ENCODE measurements at regions not wholly inside any gene's neighbourhood (a gene's known extent, or its start where the extent isn't known, plus 50 kb on each side); places are given as distances from the start of the nearest gene placed in this dataset.

GRCh38 chr2:16566701-16567100 lies 98.9 kb downstream of the CYRIA start:
- no peak for DNase-seq (ENCODE audit: extremely low read depth in 1 of 2, low read depth in 1 of 2)

GRCh38 chr2:16565481-16565880 lies 100.2 kb downstream of the CYRIA start:
- DNase-seq (ENCODE audit: extremely low read depth in 1 of 2, low read depth in 1 of 2), result no peak

GRCh38 chr2:16561676-16562075 lies 104.0 kb downstream of the CYRIA start:
- DNase-seq (ENCODE audit: extremely low read depth in 1 of 2, low read depth in 1 of 2), result no peak

DNA sequence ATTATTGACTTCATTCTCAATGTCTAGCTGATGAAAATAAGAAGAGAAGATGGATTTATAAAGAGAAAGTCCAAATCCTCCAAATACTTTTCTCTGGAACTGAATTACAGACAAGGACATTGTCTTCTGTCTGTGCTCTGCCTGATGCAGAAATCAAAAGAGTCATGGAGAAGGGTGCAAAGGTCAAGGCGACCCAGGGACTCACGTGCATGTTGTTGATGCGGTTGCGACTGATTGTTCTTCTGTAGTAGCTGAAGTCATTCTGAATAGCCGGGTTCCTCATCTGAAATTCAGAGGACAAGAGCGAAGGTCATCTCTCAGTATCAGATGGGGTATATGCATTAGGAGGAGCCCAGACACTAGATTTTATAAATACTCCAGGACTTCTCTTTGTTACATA lies 104.4 kb downstream of the CYRIA start:
- no peak for DNase-seq (ENCODE audit: extremely low read depth in 1 of 2, low read depth in 1 of 2)

- DNase-seq (ENCODE audit: extremely low read depth in 1 of 2, low read depth in 1 of 2), result no peak
Measured at GRCh38 chr2:16559278-16560067, 106.2 kb downstream of the CYRIA start.

DNA sequence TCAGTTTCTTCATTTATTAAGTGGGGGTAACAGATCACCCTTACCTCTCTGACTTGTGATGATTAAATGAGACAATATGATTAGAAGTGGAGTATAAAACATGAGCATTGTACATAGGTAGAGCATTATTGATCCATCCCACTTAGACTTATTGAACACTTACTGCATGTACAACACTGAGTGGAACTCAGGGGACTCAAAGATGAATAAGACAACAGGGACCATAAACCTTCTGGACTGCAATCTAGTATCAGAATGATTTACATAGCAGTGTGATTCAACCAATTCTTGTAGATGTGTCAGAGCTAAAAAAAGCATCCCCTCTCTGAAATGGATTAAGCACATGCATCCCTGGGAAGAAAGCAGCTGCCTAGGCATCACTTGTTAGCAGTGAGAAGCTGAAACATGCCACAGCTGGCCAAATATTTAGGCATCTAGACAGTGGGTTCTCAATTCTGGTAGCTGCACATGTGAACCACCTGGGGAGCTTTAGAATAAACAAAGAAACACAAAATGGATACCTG lies 111.5 kb downstream of the CYRIA start:
- DNase-seq (ENCODE audit: extremely low read depth in 1 of 2, low read depth in 1 of 2), result no peak

DNA sequence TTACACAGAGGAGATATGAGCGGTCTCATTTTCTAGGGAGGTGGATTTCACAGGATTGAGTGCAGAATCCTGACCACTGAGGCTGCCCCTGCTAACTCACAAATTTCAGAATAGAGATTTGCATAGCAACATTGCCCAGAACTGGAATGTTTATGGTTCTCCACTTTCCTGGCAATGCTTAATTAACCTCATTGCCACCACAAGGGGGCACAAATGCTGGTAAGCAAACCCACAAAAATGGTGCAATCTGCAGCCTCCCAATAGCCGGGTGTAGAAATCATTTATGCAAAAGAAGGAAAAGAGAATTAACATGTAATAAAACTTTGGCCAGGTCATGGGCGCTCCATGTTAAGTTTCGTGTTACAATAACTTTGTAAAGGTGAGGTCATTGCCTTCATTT lies 112.4 kb downstream of the CYRIA start:
- DNase-seq (ENCODE audit: extremely low read depth in 1 of 2, low read depth in 1 of 2), result no peak

GRCh38 chr2:16552202-16552601 lies 113.4 kb downstream of the CYRIA start:
- no peak for DNase-seq (ENCODE audit: extremely low read depth in 1 of 2, low read depth in 1 of 2)

- no peak for DNase-seq (ENCODE audit: extremely low read depth in 1 of 2, low read depth in 1 of 2)
Measured at GRCh38 chr2:16548036-16548435, 117.6 kb downstream of the CYRIA start.

DNA sequence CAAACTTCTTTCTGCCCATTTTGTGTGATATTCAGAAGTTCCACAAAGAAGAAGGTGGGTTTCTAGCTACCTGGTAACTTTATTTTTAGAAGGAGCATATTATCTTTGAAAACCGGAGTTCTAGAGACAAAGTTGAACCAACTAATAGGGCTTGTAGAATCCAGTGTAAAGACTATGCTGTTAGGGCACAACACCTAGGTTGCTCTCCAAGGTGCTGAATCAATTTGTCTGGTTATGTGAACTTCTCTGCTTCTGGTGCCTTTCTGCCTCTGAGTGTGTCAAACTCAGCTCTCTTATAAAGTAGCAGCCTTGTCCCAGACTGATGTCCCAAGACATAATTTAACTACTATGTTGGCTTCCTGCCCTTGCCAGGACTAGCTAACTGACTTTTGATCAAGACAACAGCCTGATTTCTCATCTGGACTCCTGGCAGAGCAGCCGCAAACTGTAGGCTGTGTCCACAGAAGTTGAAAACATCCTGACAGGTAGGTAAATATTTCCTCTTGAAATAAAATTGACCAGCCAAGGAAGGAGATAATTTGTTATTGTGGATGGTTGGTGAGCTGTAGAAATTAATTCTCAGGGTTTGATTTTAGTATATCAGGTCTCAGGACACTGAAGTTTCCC lies 119.4 kb downstream of the CYRIA start:
- DNase-seq (ENCODE audit: extremely low read depth in 1 of 2, low read depth in 1 of 2), result no peak

GRCh38 chr2:16538707-16539106 lies 126.9 kb downstream of the CYRIA start:
- DNase-seq (ENCODE audit: extremely low read depth in 1 of 2, low read depth in 1 of 2), result no peak

GRCh38 chr2:16537347-16537746 lies 128.3 kb downstream of the CYRIA start:
- no peak for DNase-seq (ENCODE audit: extremely low read depth in 1 of 2, low read depth in 1 of 2)

DNA sequence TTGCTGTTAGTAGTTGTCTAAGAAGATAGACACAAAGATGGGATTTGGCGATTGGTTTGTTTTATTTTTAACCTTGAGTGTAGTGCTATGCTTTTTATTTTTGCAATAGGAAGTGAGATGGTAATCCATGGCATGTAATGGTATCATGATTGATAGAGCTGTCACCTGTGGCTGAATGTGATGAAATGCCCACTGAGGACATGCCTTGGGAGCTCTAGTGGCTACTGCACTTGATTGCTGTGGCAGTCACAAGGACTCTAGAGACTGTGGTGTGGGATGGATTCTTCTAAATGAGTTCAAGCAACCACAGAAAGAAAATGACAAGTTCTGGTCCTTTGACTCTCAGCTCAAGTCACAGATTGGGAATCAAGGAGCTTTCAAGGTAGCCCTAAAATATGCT lies 139.4 kb downstream of the CYRIA start:
- DNase-seq (ENCODE audit: extremely low read depth in 1 of 2, low read depth in 1 of 2), result no peak

- no peak for DNase-seq (ENCODE audit: extremely low read depth in 1 of 2, low read depth in 1 of 2)
Measured at GRCh38 chr2:16525265-16525887, 140.3 kb downstream of the CYRIA start.

GRCh38 chr2:16523711-16524110 lies 141.9 kb downstream of the CYRIA start:
- DNase-seq (ENCODE audit: extremely low read depth in 1 of 2, low read depth in 1 of 2), result no peak

DNA sequence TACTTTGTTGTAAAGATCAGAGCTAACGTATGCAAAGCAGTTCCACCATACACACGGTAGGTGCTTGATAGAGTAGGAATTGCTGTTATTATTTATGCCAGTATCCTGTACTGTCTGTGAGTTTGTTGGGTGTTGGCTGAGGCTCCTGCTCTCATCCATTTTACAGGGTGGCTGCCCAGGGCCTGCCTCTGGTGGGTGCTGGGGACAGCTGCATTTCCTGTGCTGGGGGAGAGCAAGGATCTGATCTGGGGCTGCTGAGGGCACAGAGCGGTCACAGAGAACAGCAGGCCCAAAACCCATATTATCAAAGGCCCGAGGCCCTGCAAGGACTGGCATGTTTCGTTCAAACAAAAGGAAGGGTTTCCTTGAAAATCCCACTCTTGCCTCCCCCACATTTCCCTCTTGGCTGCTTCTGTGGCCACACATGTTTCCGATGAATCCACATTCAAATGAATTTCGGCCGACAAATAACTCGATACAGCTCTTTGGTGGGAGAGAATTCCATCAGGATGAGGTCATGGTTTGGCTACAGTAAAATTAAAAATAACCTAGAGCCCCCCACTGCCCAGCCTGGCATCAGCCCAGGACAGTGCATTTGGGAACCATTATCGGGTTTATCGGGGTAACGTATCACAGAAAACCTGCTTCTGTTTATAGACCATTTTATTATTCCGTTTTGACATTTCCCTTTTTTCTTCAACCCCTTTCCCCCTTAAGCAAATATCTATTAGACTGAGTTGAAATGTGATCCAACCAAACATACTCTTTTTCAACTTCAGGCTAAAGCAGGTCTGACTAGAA lies 143.4 kb downstream of the CYRIA start:
- no peak for DNase-seq (ENCODE audit: extremely low read depth in 1 of 2, low read depth in 1 of 2)

GRCh38 chr2:16520891-16521290 lies 144.7 kb downstream of the CYRIA start:
- no peak for DNase-seq (ENCODE audit: extremely low read depth in 1 of 2, low read depth in 1 of 2)

GRCh38 chr2:16515696-16516095 lies 149.9 kb downstream of the CYRIA start:
- DNase-seq (ENCODE audit: extremely low read depth in 1 of 2, low read depth in 1 of 2), result no peak

GRCh38 chr2:16513626-16514025 lies 152.0 kb downstream of the CYRIA start:
- DNase-seq (ENCODE audit: extremely low read depth in 1 of 2, low read depth in 1 of 2), result no peak

DNA sequence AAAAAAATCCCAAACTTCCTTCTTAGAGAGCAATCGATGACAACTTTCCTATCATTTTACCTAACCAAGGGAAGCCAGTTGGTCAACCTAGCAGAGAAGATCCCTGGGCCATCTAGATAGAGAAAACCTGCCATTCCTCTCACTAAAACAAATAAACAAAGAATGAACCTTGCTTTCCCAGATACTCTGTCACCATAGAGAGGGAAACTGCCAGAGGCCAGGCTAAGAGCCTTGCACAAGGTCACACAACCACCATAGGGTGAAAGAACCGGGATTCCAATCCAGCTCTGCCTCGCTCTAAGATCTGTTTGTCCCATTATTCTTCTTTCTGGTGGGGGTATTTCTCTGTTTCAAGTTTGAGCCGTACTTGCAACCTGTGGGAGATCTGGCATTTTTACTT lies 154.6 kb downstream of the CYRIA start:
- no peak for DNase-seq (ENCODE audit: extremely low read depth in 1 of 2, low read depth in 1 of 2)

- no peak for DNase-seq (ENCODE audit: extremely low read depth in 1 of 2, low read depth in 1 of 2)
Measured at GRCh38 chr2:16509042-16509441, 156.6 kb downstream of the CYRIA start.
